K562 (cell line): ENCODE measurements at regions not wholly inside any gene's neighbourhood (a gene's known extent, or its start where the extent isn't known, plus 50 kb on each side); places are given as distances from the start of the nearest gene placed in this dataset.
A peak's percentile ranks its signal among the peaks of the same experiment; 100 is the strongest.

Experiments
- ATAC-seq: fragments of 200-7000 bp; cut with Tn5 transposase; 3 replicates; pipeline ENCODE4 v1.9.1; 2020; ENCODE audit warnings: moderate library complexity
- BruUV-seq: library from RNA; stranded (reverse); fragments of 400-500 nt; replicated peaks from 2 replicates; lab custom pipeline; 2021; lab: Mats Ljungman, UMichigan
- CTCF ChIA-PET: fragments of 300-600 bp; formaldehyde crosslinking; extraction: SDS; loops from one replicate; lab custom pipeline; 2021; ENCODE audit warnings: low intra/inter-chr PET ratio; lab: Yijun Ruan, JAX
- POLR2A ChIA-PET: fragments of 300-600, 350-650 bp; sonication (Branson Sonifier 250); formaldehyde crosslinking; extraction: SDS; loops from one replicate; lab custom pipeline; 2021; ENCODE audit warnings: antibody characterized with exemption, inconsistent platforms; lab: Yijun Ruan, JAX
- DNase-seq, 4 experiments: peaks; one replicate each; pipeline versions ENCODE4 v3.0.0 to v3.0.0-alpha.2; 2011 to 2018; ENCODE audit warnings: low spot score in 3 of 4, mixed read lengths in 3 of 4; ENCODE audit errors: extremely low read depth in 1 of 4
- FAIRE-seq: peaks from 2 replicates; lab custom pipeline; 2011; peaks lifted over from hg19 to GRCh38; lab: Jason Lieb, UNC
- H2AFZ ChIP-seq: 2 replicates; pipeline ENCODE4 v1.6.0; 2011; ENCODE audit warnings: low read depth, low read length, control low read depth, inconsistent platforms
- H3K27ac ChIP-seq: fragments of 200-600 bp; 3 replicates; pipeline ENCODE4 v1.8.0; 2011; ENCODE audit warnings: low read depth, mild to moderate bottlenecking, control low read depth, inconsistent platforms, low read length, moderate library complexity, mixed read lengths; ENCODE audit errors: extremely low read depth
- H3K27me3 ChIP-seq, 2 experiments: fragments of 300-600 bp in 1 of 2; 2 replicates in 1 of 2; 3 replicates in 1 of 2; pipeline versions ENCODE4 v1.6.0 to v1.8.0; 2011; ENCODE audit warnings: inconsistent platforms in 2 of 2, low read length in 2 of 2, mild to moderate bottlenecking in 1 of 2, mixed read lengths in 1 of 2, moderate library complexity in 1 of 2; ENCODE audit not compliant: control insufficient read depth in 2 of 2, insufficient read depth in 2 of 2
- H3K36me3 ChIP-seq: fragments of 300-600 bp; 3 replicates; pipeline ENCODE4 v1.8.0; 2011; ENCODE audit warnings: mild to moderate bottlenecking, low read length, inconsistent platforms; ENCODE audit not compliant: control insufficient read depth, insufficient read depth
- H3K4me1 ChIP-seq, 2 experiments: fragments of 200-600 bp in 1 of 2; replicated peaks in 1 of 2; 2 replicates in 1 of 2; 3 replicates in 1 of 2; pipeline versions ENCODE4 v1.5.1 to v1.8.0; 2011; ENCODE audit warnings: inconsistent platforms in 2 of 2, low read length in 2 of 2, mild to moderate bottlenecking in 1 of 2, mixed read lengths in 1 of 2, moderate library complexity in 1 of 2; ENCODE audit not compliant: control insufficient read depth in 2 of 2, insufficient read depth in 2 of 2
- H3K4me2 ChIP-seq: 2 replicates; pipeline ENCODE4 v1.6.1; 2011; ENCODE audit warnings: low read length, control low read depth, inconsistent platforms, mixed read lengths; ENCODE audit not compliant: insufficient read depth
- H3K4me3 ChIP-seq: fragments of 200-600 bp; sonication (generic), shearing (Covaris generic); 2 replicates; pipeline ENCODE4 v1.5.1; 2016; ENCODE audit warnings: control low read depth, inconsistent platforms
- H3K79me2 ChIP-seq: fragments of 200-600 bp; 3 replicates; pipeline ENCODE4 v1.8.0; 2011; ENCODE audit warnings: low read length, inconsistent platforms; ENCODE audit not compliant: control insufficient read depth, insufficient read depth
- H3K9ac ChIP-seq, 2 experiments: 2 replicates each; pipeline versions ENCODE4 v1.6.0 to v1.6.1; 2011; ENCODE audit warnings: low read depth in 2 of 2, low read length in 2 of 2, control low read depth in 1 of 2, inconsistent platforms in 1 of 2, mild to moderate bottlenecking in 1 of 2, mixed read lengths in 1 of 2; ENCODE audit not compliant: insufficient read depth in 1 of 2
- H3K9me1 ChIP-seq: one replicate; pipeline ENCODE4 v1.6.0; 2011; ENCODE audit warnings: inconsistent platforms, mild to moderate bottlenecking, low read length, moderate library complexity; ENCODE audit not compliant: control insufficient read depth, insufficient read depth
- H3K9me3 ChIP-seq: replicated peaks from 2 replicates; pipeline ENCODE4 v1.5.1; 2011; ENCODE audit warnings: low read depth, low read length, inconsistent platforms; ENCODE audit not compliant: control insufficient read depth, insufficient read depth
- H4K20me1 ChIP-seq: replicated peaks from 2 replicates; pipeline ENCODE4 v1.6.1; 2011; ENCODE audit warnings: low read length, inconsistent platforms, mixed read lengths; ENCODE audit not compliant: control insufficient read depth, insufficient read depth
- ARID1B ChIP-seq: fragments of 450-650 bp; IDR thresholded peaks from 2 replicates; pipeline ENCODE4 v1.6.1; 2016; ENCODE audit warnings: antibody characterized with exemption, mild to moderate bottlenecking, inconsistent platforms
- ATF3 ChIP-seq, 2 experiments: fragments of 450-650 bp in 1 of 2; sonication (generic) in 1 of 2; formaldehyde crosslinking in 1 of 2; IDR thresholded peaks in 1 of 2; conservative IDR thresholded peaks in 1 of 2; 2 replicates each; pipeline versions ENCODE4 v1.6.1 to v1.8.1; 2016 to 2023; ENCODE audit warnings: mild to moderate bottlenecking in 2 of 2, moderate library complexity in 2 of 2, inconsistent platforms in 1 of 2, missing genetic modification reagents in 1 of 2
- NFE2 ChIP-seq: IDR thresholded peaks from 2 replicates; pipeline ENCODE4 v1.6.1; 2014; ENCODE audit warnings: antibody characterized with exemption, low read depth
- PBX2 ChIP-seq, 2 experiments: IDR thresholded peaks in 1 of 2; conservative IDR thresholded peaks in 1 of 2; 2 replicates each; pipeline ENCODE4 v1.6.1; 2016; ENCODE audit warnings: low read depth in 2 of 2, mild to moderate bottlenecking in 1 of 2, missing compliant biosample characterization in 1 of 2, missing genetic modification characterization in 1 of 2, moderate library complexity in 1 of 2
- ZNF274 ChIP-seq: IDR thresholded peaks from 2 replicates; pipeline ENCODE4 v1.6.1; 2011; ENCODE audit warnings: low read depth, mild to moderate bottlenecking, low read length, moderate library complexity, borderline replicate concordance
- ZNF449 ChIP-seq: fragments of 250-450 bp; sonication (Bioruptor Pico); IDR thresholded peaks from 2 replicates; pipeline ENCODE4 v1.8.0; 2022; ENCODE audit warnings: moderate library complexity, mild to moderate bottlenecking, inconsistent platforms
- WGBS: fragments of 100-300 bp; shearing (Covaris generic); methylation state at CpG from one replicate; pipeline ENCODE4 v1.1.6; 2016; ENCODE audit warnings: low coverage, mixed read lengths; ENCODE audit not compliant: insufficient coverage; ENCODE audit errors: missing lambda C conversion rate; 5-methylcytosine and 5-hydroxymethylcytosine counted together
- in situ Hi-C: fragments of 300-500 bp; cut with MboI; formaldehyde crosslinking; loops from 4 replicates; pipeline ENCODE4 v1.15.0; 2018; ENCODE audit warnings: inconsistent platforms, mixed read lengths
- intact Hi-C: fragments of 100-400 bp; cut with micrococcal nuclease; formaldehyde crosslinking; loops from 2 replicates; pipeline ENCODE4 v1.14.2; 2022

- Histone ChIP-seq H3K36me3 (no peaks in the 10 kb centered on the region), H3K9ac (no peak overlapping the region), H3K9me1 (no peaks in the 10 kb centered on the region), H4K20me1 (no peaks in the 10 kb centered on the region), H3K4me1 (no peaks in the 10 kb centered on the region), H3K79me2 (no peaks in the 10 kb centered on the region), H3K4me3 (no peak overlapping the region), H3K27ac (no peak overlapping the region), H3K4me2 (no peak overlapping the region), H3K27me3 (no peaks in the 10 kb centered on the region), H3K9me3 (no peaks in the 10 kb centered on the region), H2AFZ (peak overlapping the region; percentile 11; the same call in 1 of the 2 replicates)
- ATAC-seq: no peak
- POLR2A ChIA-PET: interaction anchor here (0.7 to 2.1 kb wide), 4 partner anchors 8 to 806 kb away, joined by 3 to 6 read pairs (median 4); no protein-coding TSS in a partner anchor
- no peak for DNase-seq
- CTCF ChIA-PET: no interaction called here
- WGBS: 36% methylated on average over 3 of the region's 3 CpGs
- intact Hi-C loops (no loop called here), in situ Hi-C loops (no loop called here)
- TF ChIP-seq ZNF274 (no peak), NFE2 (0 out of 2 replicates have a peak, but pooled peaks have one; percentile 9), ZNF449 (CRISPR knock-in tag) (no peak), ATF3 (IDR thresholded peaks at IDR 0.05) (peak; percentile 31; the same call in 1 of the 2 replicates), ATF3 (CRISPR knock-in tag; conservative IDR thresholded peaks at IDR 0.05) (no peak), ARID1B (no peak), PBX2 (CRISPR knock-in tag; IDR thresholded peaks at IDR 0.05; ENCODE audit: low read depth) (no peak), PBX2 (tag; conservative IDR thresholded peaks at IDR 0.05; ENCODE audit: low read depth) (peak; percentile 30; the same call in 1 of the 2 replicates)
- BruUV-seq: no TSS peak
- FAIRE-seq: no peak
Observed at GRCh38 chr1:99546432-99547416, 99.2 kb upstream of the PALMD start.
